Endodermal cell (in vitro differentiated cells): ENCODE measurements at regions not wholly inside any gene's neighbourhood (a gene's known extent, or its start where the extent isn't known, plus 50 kb on each side); places are given as distances from the start of the nearest gene placed in this dataset.

Experiments used
- DNase-seq: peaks from one replicate; pipeline ENCODE4 v3.0.0-alpha.2; 2017
- H3K27ac ChIP-seq: 2 replicates; pipeline ENCODE4 v1.5.1; 2013; ENCODE audit warnings: mild to moderate bottlenecking, low read depth, low read length, moderate library complexity
- H3K27me3 ChIP-seq: 2 replicates; pipeline ENCODE4 v1.6.1; 2013; ENCODE audit warnings: mild to moderate bottlenecking, low read length, moderate library complexity; ENCODE audit not compliant: insufficient read depth, control insufficient read depth, poor library complexity, severe bottlenecking
- H3K36me3 ChIP-seq: 2 replicates; pipeline ENCODE4 v1.7.0; 2013; ENCODE audit warnings: mild to moderate bottlenecking, low read length, moderate library complexity; ENCODE audit not compliant: control insufficient read depth, insufficient read depth
- H3K4me1 ChIP-seq: one replicate; pipeline ENCODE4 v1.7.0; 2013; ENCODE audit warnings: low read length; ENCODE audit not compliant: control insufficient read depth, insufficient read depth
- H3K4me3 ChIP-seq: 2 replicates; pipeline ENCODE4 v1.5.1; 2013; ENCODE audit warnings: mild to moderate bottlenecking, low read length, moderate library complexity
- H3K9ac ChIP-seq: 2 replicates; pipeline ENCODE4 v1.6.1; 2013; ENCODE audit warnings: mild to moderate bottlenecking, low read length, moderate library complexity; ENCODE audit not compliant: poor library complexity, severe bottlenecking; ENCODE audit errors: extremely low read depth
- H3K9me3 ChIP-seq: 2 replicates; pipeline ENCODE4 v1.6.1; 2013; ENCODE audit warnings: mild to moderate bottlenecking, low read length, moderate library complexity; ENCODE audit not compliant: control insufficient read depth
- H3K27ac Mint-ChIP-seq: 2 replicates; pipeline ENCODE4 v1.8.0; 2020; ENCODE audit warnings: mixed read lengths
- H3K27me3 Mint-ChIP-seq: 2 replicates; pipeline ENCODE4 v1.8.0; 2021; ENCODE audit warnings: mild to moderate bottlenecking, mixed read lengths; ENCODE audit not compliant: insufficient read depth
- H3K36me3 Mint-ChIP-seq: 2 replicates; pipeline ENCODE4 v1.8.0; 2020; ENCODE audit warnings: low read depth, mixed read lengths
- H3K4me1 Mint-ChIP-seq: 2 replicates; pipeline ENCODE4 v1.8.0; 2020; ENCODE audit warnings: mixed read lengths
- H3K4me3 Mint-ChIP-seq: 2 replicates; pipeline ENCODE4 v1.8.0; 2020; ENCODE audit warnings: mild to moderate bottlenecking, moderate library complexity, mixed read lengths
- H3K9me3 Mint-ChIP-seq: 2 replicates; pipeline ENCODE4 v1.8.0; 2020; ENCODE audit warnings: mild to moderate bottlenecking, mixed read lengths
- WGBS, 2 experiments: methylation state at CpG; one replicate each; pipeline versions ENCODE4 v1.1.5 to v1.1.7; 2013; ENCODE audit warnings: missing lambda C conversion rate in 2 of 2, mixed read lengths in 1 of 2; ENCODE audit not compliant: insufficient coverage in 1 of 2, insufficient read length in 1 of 2; 5-methylcytosine and 5-hydroxymethylcytosine counted together
- TF ChIP-seq, protein P1 (sequence below): fragments of 200-600 bp; sonication (generic); conservative IDR thresholded peaks from 2 replicates; pipeline ENCODE4 v1.5.0; 2021; ENCODE audit warnings: antibody characterized with exemption, mild to moderate bottlenecking

DNA sequence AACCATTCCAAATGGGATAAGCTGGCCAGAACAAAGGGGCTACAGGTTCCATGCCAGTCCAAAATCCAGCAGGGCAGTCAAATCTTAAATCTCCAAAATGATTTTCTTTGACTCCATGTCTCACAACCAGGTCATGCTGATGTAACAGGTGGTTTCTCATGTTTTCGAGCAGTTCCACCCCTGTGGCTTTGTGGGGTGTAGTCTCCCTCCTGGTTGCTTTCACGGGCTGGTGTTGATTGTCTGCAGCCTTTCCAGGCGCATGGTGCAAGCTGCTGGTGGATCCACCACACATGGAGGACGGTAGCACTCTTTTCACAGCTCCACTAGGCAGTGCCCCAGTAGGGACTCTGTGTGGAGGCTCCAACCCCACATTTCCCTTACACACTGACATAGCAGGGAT, 425.5 kb upstream of the FTMT start:
- Histone ChIP-seq H3K9ac (no peak overlapping the region), H3K9me3 (no peaks in the 10 kb centered on the region), H3K27me3 (no peaks in the 10 kb centered on the region), H3K27ac (no peak overlapping the region), H3K36me3 (no peaks in the 10 kb centered on the region), H3K4me3 (no peak overlapping the region), H3K4me1 (no peaks in the 10 kb centered on the region)
- TF ChIP-seq, protein P1, sequence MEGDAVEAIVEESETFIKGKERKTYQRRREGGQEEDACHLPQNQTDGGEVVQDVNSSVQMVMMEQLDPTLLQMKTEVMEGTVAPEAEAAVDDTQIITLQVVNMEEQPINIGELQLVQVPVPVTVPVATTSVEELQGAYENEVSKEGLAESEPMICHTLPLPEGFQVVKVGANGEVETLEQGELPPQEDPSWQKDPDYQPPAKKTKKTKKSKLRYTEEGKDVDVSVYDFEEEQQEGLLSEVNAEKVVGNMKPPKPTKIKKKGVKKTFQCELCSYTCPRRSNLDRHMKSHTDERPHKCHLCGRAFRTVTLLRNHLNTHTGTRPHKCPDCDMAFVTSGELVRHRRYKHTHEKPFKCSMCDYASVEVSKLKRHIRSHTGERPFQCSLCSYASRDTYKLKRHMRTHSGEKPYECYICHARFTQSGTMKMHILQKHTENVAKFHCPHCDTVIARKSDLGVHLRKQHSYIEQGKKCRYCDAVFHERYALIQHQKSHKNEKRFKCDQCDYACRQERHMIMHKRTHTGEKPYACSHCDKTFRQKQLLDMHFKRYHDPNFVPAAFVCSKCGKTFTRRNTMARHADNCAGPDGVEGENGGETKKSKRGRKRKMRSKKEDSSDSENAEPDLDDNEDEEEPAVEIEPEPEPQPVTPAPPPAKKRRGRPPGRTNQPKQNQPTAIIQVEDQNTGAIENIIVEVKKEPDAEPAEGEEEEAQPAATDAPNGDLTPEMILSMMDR: no peak
- Mint-ChIP-seq H3K27me3 (no peaks in the 10 kb centered on the region), H3K4me1 (peaks cover 3% of the 10 kb centered on the region), H3K36me3 (no peaks in the 10 kb centered on the region), H3K27ac (no peak overlapping the region), H3K4me3 (no peak overlapping the region), H3K9me3 (no peaks in the 10 kb centered on the region)
- DNase-seq: no peak
- 92 to 100% methylated on average over 4 of the region's 4 CpGs for WGBS, 2 experiments

DNA sequence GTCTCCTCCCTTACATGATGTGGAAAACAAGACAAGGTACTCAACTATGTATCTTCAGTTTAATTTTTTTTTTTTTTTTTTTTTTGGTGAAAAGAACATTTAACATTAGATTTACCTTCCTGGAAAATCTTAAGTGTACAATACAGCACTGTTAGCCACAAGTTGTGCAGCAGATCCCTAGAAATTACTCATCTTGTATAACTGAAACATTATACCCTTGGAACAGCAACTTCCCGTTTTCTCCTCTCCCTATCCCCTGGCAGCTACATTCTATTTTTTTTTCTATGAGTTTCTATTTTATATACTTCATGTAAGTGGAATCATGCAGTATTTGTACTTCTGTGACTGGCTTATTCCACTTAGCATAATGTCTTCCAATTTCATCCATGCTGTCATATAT, 421.9 kb upstream of the FTMT start:
- TF ChIP-seq, protein P1: no peak
- 86% methylated on average over 1 of the region's 1 CpG; no CpG with 5 or more reads in 1 of the 2 experiments for WGBS, 2 experiments
- H3K9me3 ChIP-seq: no peaks in the 10 kb centered on the region
- no peak overlapping the region for H3K27ac Mint-ChIP-seq
- DNase-seq: no peak
- H3K36me3 Mint-ChIP-seq: no peaks in the 10 kb centered on the region
- no peaks in the 10 kb centered on the region for H3K9me3 Mint-ChIP-seq
- no peaks in the 10 kb centered on the region for H3K4me1 ChIP-seq
- no peaks in the 10 kb centered on the region for H3K27me3 Mint-ChIP-seq
- H3K4me1 Mint-ChIP-seq: peaks cover 17% of the 10 kb centered on the region
- no peak overlapping the region for H3K9ac ChIP-seq
- H3K4me3 Mint-ChIP-seq: no peak overlapping the region
- H3K4me3 ChIP-seq: no peak overlapping the region
- no peaks in the 10 kb centered on the region for H3K36me3 ChIP-seq
- no peaks in the 10 kb centered on the region for H3K27me3 ChIP-seq
- H3K27ac ChIP-seq: no peak overlapping the region

DNA sequence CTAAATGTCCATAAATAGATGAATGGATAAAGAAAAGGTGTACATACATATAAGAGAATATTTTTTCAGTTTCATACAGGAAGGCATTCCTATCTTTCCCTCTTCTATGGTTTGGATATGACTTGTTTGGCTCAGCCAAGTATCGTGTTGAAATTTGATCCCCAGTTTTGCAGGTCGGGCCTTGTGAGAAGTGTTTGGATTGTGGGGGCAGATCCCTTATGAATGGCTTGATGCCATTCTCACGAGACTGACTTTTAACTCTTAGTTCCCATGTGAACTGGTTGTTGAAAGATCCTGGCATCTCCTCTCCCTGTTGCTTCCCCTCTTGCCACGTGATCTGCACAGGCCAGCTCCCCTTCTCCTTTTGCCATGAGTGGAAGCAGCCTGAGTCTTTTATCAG, 421.1 kb upstream of the FTMT start:
- TF ChIP-seq, protein P1: no peak
- H3K4me3 ChIP-seq: no peak overlapping the region
- H3K27me3 ChIP-seq: no peaks in the 10 kb centered on the region
- H3K27ac ChIP-seq: no peak overlapping the region
- H3K27ac Mint-ChIP-seq: no peak overlapping the region
- H3K4me3 Mint-ChIP-seq: no peak overlapping the region
- H3K36me3 ChIP-seq: no peaks in the 10 kb centered on the region
- H3K27me3 Mint-ChIP-seq: no peaks in the 10 kb centered on the region
- 71 to 73% methylated on average over 1 to 4 of the region's 4 CpGs for WGBS, 2 experiments
- H3K4me1 Mint-ChIP-seq: peaks cover 17% of the 10 kb centered on the region
- no peak overlapping the region for H3K9ac ChIP-seq
- no peaks in the 10 kb centered on the region for H3K9me3 Mint-ChIP-seq
- H3K4me1 ChIP-seq: no peaks in the 10 kb centered on the region
- no peaks in the 10 kb centered on the region for H3K36me3 Mint-ChIP-seq
- H3K9me3 ChIP-seq: no peaks in the 10 kb centered on the region
- DNase-seq: no peak
